ENCODE measurements at regions not wholly inside any gene's neighbourhood (a gene's known extent, or its start where the extent isn't known, plus 50 kb on each side); places are given as distances from the start of the nearest gene placed in this dataset.

DNA sequence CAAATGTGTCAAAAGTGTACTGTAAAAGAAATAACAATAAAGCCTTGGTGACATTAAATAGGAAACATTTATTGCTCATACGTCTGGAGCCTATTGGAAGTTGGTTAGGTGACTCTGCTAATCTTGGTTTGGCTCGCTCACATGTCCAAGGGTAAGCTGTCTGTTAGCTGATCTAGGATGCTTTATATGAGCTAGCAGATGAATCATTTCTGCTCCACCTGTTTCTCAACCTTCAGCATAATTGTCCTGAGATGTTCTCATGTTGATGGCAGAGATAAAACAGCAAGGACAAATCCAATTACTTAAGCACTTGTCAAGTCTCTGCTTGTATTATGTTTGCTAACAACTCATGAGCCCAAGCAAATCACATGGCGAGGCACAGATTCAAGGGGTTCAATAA, 56.0 kb upstream of the CD53 start:
- no peak for DNase-seq

DNA sequence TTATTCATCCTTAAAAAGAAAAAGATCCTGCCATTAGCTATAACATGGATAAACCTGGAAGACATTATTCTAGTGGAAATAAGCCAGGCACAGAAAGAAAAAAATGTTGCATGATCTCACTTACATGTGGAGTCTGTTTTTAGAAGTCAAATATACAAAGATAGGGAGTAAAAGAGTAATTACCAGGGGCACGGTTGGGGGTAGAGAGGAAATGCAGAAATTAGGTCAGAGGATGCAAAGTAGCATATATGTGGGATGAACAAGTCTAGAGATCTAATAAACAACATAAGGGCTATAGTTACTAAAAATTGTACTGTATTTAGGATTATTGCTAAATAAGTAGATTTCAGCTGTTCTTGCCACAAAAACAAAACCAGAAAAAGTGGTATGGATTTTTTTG, 61.4 kb upstream of the CD53 start:
- DNase-seq: no peak

DNA sequence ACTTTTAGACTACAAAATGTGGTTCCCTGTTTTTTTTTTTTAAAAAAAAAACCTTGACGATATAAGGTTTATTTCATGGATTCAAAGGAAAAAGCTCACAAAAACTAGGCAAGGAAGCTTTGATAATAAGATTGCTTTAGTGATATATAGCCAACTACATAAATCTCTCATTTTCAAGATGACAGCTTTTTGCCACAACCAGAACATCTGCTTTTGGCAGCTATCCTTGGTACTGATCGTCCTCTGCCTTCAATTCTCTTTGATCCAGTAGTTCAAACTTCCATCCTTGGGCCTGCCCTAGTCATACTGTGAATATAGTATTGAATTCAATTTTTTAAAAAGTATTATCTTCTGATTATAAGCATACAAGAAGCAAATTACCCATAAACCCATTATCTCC, 72.9 kb upstream of the CD53 start:
- DNase-seq: no peak

DNA sequence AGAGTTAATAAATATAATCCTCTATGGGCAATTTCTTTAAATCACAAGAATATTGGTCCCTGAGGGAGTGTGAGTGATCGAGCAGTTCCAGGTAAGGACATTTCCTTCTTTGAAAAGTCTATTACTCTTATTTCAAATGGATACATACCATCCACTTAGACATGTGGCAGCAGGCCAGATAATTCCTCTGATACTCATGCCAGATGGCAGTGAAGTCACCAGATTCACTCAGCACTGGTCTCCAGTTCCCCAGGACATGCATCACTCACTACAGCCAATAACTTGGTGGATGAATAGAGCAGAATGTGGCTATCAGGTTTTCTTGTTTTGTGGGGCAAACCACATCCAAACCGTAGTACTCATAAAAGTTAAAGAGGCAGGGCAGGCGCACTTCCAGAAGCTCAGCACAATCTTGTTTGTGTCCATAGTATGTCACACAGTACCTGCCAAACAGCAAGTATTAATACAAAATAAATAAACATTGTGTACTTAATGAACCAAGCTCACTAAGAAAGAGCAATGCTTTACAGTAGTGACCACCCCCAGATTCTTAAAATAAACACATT, 74.2 kb upstream of the CD53 start:
- DNase-seq: peak; percentile 60

DNA sequence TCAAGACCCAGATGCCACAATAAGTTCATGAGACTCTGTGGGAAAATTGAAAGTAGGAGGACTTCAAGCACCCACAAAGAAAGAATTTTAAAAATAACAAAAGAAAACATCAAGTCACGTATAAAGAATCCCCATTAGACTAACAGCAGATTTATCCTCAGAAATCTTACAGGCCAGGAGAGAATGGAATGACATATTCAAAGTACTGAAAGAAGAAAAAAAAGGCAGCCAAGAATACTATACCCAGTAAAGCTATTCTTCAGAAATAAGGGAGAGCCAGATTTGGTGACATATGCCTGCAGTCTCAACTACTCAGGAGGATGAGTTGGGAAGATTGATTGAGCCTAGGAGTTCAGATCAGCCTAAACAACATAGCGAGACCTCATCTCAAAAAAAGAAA, 84.3 kb upstream of the CD53 start:
- no peak for DNase-seq

DNA sequence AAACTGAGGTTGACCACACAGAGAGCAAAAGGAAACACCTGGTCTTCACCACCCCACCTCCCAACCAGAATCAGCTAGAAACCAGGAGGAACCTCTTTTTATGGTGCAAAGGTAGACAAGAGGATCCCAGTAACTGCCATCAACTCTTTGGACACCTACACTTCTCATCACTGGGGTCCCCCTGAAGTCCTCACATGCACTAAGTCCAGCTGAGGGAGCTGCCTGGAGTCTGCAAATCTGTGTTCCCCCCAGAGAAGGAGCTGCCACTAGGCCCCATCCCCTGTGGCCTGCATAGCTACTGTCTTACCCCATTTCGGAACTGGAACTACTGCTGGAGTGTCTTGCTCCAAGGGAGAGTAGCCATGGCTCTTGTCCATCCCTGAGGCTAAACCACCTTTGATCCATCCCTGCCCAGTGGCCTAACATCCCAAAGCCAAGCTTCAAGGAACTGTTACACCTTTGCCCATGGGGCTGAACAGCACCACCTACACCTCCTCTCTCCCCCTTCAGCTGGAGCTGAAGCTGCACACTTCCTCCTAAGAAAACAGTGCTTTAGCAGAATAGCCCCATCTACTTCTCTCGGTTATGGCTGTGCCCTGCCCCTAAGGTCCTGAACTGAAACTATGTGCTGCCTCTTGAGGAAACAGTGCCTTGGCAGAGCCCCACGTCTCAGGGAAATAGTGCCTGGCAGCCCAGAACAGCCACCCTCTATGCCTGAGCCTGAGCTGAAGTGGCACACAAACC, 85.4 kb upstream of the CD53 start:
- no peak for DNase-seq

DNA sequence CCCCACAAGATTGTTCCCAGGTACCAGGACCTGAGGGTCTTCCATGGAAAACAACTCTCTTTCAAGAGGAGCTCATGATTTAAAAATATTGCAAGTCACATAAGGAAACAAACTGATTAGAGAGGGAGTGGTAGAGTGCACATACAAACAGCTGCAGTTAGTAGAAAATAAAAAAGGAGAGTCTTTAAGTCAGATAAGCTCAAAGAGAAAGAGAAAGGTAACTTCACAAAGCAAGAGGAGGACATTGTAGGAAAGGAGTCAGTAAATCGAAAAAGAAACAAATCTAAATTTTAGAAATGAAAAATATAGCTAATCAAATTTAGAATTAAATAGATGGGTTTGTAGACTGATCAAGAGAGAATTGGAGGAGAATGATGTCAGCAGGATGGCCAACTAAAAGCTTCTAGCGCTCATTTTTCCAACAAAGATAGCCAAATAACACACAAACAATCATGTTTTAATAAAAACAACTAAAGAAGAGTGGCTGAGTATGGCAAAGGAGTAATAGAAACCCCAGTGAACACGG, 86.1 kb upstream of the CD53 start:
- no peak for DNase-seq

DNA sequence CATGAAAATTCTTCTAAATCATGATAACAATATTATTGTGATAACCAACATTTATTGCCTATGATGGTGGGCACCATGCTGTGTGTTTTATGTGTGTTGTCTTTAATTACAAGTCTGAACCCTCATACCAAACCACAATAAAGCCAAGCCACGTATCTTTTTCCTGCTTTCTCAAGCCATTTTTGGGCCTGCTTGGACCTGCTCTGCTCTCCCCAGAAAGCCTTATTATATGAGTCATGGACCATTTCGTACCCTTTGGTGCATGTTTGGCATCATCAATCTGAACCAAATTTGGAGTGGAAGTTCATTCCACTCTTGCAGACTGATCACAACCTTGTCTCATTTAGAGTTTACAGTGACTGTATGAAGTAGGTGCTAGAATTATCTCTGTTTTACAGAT, 87.3 kb upstream of the CD53 start:
- no peak for DNase-seq

DNA sequence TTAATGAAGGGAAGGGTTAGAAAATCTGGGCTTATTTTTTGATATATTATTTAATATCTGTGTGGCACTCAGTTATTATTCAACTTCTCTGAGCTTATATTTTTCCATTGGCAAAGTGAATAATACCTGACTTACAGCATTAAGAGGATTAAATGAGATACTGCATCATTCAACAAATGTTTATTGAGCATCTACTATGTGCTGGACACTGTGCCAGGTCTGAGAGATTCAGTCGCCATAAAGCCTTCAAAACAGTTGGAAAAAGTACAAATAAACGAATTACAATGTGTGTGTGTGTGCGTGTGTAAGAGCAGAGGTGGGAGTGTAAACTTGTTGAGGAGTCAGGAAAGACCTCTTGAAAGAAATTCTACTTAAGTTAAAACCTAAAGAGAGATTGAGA, 87.9 kb upstream of the CD53 start:
- DNase-seq: no peak

DNA sequence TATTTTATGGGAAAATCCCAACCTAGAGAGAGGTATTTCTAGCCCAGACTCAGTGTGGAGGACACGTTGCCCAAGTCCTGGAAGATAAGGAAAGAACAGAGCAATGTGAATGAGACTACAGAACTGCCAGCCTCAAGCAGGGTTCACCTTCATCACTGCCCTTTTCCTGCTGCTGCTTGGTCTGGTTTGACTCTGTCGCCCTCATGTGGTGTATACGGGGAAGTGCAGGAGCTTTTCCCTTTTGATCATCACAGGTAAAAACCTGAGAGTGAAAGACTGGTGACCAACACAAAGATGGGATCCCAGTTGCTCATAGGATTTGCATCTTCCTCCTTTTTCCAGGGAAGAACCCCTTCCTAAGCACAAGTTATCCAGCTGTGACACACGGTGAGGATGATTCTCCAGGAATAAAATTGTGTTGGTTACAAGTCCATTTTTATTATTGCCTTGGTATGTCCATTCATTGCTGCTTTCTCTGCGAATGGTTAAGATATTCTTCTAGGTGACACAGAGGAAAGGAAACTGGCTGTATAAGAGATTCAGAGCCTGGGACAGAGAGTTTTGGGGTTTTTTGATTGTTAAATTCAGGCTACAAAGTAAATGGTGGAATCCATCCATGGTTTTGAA, 89.5 kb upstream of the CD53 start:
- peak; percentile 35 for DNase-seq

DNA sequence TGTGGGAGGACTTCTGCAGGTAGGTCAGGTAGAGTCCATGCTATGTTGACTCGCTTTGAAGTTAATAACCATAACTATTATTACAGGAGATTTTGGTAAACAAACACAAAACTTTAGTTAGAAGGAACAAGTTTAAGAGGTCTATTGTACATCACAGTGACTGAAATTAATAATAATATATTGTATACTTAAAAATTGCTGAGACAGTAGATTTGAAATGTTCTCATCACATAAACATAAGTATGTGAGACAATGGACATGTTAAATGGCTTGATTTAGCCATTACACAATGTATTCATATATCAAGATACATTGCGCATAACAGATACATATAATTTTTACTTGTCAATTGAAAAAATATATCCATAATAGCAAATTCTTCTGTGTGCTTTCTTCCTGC, 91.4 kb upstream of the CD53 start:
- no peak for DNase-seq

DNA sequence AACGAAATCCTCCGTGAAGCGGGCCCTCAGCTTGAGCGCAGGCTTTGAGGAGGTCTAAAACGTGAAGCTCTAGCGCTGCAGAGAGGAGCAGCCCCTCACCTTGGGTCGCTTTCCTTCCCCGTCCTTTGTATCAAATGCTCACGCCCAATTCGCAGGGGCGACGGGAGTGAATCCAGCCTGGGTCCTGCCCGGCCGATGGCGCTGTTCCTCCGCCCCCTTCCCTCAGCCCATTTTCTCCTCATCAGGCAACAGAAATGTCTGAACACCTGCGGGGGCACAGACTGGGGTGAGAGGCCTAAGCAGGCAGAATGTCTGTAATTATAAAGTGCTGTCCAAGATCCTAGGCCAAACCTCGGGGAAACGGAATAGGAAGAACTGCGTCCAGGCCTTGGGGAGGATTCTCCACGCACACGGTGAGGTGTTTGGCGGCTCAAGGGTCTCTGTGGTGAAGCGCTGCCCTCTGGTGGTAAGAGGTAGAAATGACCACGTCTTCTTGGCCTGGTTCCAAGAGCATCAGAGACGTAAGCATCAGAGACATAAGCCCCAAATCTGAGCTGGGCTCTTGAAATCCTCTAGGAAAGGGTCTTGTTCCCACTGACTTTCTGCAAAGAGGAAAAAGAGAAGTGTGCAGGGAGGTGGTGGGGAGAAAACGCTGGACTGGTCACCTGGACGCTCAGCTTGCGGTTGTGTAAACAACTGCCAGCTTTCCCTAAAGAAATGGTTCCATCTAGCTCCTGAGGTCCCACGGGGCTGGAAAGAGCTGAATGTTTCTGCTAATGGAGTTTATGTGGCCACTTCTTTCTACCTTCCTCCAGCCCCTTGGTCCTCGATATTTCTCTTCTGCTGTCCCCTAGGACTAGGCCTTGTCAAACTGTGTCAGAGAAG, 92.1 kb upstream of the CD53 start:
- peak; percentile 14 for DNase-seq

DNA sequence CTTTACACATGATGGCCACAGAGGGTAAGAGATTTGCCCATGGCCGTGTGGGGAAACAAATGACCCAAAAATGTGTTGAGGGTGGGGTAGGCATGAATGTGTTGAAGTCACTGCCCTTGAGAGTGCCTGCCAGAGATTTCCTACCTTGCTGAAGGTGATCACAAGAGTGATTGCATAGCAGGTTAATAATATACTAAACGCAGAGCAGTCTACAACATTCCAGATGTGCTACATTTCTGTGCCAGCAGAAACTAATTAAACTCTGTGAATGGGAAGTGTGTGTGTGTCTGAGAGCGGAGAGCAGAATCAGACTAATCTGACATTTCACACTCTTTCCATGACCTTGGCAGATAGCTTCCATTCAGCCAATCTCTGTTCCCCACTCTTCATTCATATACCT, 93.3 kb upstream of the CD53 start:
- no peak for DNase-seq

DNA sequence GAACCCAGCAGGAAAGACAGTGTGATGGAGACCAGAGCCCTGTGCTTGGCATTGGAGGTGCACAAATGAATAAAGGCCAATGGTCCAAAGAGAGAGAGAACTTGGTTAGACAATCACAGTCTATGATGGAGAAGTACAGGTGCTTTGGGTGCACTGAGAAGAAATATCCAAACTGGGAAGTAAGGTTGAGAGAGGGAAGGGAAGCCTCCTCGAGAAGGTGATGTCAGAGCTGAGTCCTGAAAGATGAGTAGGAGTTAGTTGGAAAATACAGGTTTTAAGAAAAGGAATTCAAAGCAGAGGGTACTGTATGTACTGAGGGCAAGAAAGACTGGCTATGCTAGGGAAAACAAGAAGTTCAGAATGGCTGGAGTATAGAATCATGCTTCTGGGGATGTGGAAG, 94.1 kb upstream of the CD53 start:
- no peak for DNase-seq

DNA sequence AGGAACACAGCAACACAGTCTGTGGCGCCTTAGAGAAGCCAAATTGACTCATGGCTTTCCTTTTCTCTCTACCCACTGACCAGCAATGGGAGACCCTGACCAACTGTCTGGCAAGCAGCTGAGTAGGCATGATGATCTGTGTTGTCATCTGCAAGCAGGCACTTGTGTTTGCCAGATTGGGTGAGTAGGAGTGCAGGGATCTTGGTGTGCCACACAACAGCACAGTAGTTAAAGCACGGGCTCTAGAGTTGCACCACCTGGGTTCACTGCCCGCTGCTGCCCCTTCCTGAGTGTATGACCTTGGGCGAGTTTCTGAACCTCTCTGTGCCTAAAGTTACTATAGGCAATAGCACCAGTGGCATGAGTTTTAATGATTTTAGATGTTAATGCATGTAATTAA, 95.7 kb upstream of the CD53 start:
- no peak for DNase-seq

DNA sequence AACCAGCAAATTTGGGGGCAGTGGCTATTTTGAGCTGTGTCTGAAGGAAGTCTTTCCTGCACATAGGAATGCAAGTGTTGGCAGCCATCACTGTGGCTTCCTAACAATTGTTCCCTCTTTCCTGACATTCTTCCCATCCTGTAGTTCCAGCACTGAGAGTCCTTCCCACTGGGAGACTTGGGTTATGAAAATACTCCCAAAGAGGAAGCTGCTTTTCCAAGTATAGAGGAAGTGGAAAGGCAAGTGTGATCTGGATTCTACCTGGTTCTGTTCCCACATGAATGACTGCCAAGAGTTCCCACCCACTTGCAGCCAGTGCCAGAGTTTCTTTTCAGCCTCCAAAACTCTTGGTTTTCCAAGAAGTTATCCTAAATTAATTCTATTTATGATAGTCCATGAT, 98.5 kb upstream of the CD53 start:
- DNase-seq: no peak

DNA sequence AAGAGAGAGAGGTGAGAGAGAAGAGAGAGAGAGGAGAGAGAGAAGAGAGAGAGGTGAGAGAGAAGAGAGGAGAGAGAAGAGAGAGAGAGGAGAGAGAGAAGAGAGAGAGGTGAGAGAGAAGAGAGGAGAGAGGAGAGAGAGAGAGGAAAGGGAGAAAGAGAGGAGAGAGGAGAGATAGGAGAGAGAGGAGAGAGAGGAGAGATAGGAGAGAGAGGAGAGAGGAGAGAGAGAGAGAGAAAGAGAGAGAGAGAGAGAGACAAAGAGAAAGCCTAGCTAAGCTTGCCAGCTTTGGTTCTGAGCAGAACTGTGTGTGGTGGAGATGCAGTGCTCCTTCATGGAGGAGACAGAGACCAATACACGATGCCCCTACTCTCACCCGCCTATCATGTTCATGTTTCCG, 99.1 kb upstream of the KCNA3 start:
- DNase-seq: no peak

DNA sequence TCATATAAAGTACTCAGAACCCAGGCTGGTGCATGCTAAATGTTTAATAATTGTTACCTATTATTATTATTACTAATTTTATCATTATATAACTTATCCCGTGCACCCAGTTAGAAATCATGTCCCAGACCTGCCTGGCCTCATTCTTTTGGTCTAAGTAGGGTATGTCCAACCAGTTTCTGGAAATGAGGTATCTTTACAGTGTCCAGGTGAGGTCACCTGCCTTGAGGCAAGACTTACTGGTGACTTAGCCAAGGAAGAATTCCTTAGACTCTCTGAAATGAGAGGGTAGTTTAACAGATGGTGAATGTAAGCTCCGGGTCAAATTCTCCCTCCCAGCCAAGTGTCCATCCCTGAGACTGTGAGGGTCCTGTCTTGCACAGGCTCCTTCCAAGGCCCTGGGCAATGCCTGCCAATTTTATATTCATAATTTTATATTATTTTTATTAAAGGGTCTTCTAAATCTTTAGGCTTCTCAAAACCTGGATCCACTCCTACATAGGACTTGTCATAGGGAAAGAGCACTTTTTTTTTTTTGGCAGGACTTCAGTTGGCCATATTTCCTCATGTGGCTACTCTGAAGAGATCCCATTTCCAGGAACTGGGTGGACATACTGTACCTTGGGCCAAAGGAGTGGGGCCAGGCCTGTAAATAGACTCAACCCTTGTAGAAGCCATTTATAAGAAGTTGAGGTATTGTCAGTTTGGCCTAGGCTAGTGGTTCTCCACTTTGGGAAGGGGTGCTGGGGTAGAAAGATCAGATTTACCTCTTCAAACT, 96.7 kb upstream of the KCNA3 start:
- no peak for DNase-seq

DNA sequence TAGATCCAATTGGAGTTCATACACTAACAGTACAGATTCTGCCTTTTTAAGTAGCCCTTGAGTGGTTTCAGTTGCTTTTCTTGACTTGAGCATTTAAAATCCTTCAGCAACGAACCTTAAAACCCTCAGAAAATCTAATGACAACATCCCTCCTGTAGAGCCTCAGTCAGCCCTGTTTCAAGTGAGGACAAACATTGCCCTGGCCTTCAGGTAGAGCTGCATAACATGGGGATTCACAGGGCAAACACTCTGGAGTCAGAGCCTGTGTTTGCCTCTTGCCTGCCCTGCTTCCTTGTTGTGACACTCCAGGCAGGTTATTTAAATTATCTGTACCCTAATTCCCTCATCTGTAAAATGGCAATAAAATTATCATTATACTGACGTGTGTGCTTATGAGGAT, 96.1 kb upstream of the KCNA3 start:
- no peak for DNase-seq

DNA sequence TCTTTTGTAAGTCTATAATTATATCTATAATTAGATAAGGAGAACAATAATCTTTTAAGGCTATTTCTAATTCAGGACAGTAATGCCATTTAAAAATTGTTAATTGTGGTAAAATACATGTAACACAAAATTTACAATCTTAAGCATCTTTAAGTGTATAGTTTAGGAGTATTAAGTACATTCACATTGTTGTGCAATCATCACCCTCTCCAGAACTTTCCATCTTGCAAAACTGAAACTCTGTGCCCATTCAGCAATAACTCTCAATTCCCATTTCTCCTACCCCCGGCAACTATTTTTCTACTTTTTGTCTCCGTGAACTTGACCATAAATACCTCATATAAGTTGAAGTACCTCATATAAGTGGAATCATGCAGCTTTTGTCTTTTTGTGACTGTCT, 93.9 kb upstream of the KCNA3 start:
- no peak for DNase-seq

DNA sequence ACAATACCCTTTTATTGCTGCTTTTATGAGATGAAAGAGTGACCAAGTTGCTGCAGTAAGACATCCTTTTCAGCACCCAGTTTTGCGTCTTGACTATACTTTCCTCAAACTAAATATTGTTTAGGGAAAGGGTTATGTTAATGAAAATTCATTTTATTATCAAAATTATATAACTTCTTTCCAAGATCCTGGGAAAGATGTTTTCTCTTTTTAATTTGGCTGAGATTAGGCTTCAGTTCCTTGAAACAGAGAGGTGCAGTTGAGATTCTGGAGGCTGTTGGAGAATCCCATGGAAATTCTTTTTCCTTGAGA, 91.6 kb upstream of the KCNA3 start:
- DNase-seq: no peak

DNA sequence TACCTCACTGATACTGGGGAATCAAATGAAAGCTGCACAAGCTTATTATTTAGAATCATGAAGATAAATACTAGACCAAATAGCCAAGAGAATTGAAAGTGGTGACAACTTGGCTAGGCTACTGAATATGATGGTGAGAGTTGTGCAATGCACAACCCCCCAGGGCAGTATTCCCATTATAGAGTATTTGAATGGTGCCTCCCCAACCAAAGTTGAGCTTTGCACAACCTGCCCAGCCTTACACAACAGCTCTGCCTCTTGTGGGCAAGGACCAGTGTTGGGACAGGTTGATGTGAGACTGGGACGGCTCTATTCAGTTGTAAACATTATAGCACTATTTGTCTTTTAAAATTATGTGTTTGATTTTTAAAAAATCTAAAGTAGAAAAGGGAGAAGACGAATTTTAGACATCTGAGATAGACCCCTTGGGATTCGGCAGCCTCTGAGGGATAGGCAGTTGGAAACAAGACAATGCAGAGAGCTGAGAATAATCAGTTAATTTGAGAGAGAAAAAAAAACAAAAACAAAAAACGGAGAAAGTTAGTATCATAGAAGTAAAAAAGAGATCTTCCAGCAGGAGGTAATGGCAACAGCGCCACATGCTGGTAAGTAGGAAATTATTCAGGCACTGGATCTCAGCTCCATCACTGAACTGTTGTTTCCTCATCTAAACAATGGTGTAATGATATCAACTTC, 91.0 kb upstream of the KCNA3 start:
- peak; percentile 10 for DNase-seq
